ENCODE measurements at regions not wholly inside any gene's neighbourhood (a gene's known extent, or its start where the extent isn't known, plus 50 kb on each side); places are given as distances from the start of the nearest gene placed in this dataset.
A peak's percentile ranks its signal among the peaks of the same experiment; 100 is the strongest.

DNA sequence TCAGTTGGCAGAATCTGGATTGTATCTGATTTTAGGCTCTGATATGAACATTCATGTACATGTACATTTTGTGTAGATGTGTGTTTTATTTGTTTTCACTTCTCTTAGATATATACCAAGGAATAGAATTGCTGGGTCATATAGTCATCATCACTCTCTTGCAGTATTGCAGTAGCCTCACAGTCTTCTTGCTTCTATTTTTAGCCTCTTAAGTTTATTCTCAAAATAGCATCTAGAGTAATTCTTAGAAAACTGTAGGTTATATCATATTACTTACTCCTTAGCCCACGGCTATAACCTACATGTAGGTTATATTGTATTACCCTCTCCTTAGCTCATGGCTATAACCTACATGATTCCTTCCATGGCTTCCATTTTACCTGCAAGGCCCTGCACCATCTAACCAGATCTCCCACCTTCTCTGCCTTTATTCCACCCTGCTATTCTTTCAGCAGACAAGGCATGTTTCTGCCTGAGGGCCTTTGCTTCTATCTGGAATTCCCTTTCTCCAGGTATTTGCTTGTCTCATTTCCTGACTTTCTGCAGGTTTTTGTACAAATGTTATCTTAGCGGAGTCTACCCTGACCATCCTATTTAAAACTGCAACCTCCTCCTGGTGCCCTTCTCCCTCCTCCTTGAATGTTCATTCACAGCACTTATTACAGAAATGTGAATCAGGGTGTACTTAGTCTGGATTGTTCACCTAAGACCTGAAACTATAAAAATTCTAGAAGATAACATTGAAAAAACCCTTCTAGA lies 109.0 kb upstream of the ETV3 start:
- Histone ChIP-seq H3K36me3 (ENCODE audit: control insufficient read depth, insufficient read depth, low read length) (no peaks in the 10 kb centered on the region), H3K4me3 (ENCODE audit: low read depth, low read length) (no peak overlapping the region), H3K27me3 (ENCODE audit: control insufficient read depth, insufficient read depth, low read length) (no peaks in the 10 kb centered on the region)
- TF ChIP-seq, protein P1, sequence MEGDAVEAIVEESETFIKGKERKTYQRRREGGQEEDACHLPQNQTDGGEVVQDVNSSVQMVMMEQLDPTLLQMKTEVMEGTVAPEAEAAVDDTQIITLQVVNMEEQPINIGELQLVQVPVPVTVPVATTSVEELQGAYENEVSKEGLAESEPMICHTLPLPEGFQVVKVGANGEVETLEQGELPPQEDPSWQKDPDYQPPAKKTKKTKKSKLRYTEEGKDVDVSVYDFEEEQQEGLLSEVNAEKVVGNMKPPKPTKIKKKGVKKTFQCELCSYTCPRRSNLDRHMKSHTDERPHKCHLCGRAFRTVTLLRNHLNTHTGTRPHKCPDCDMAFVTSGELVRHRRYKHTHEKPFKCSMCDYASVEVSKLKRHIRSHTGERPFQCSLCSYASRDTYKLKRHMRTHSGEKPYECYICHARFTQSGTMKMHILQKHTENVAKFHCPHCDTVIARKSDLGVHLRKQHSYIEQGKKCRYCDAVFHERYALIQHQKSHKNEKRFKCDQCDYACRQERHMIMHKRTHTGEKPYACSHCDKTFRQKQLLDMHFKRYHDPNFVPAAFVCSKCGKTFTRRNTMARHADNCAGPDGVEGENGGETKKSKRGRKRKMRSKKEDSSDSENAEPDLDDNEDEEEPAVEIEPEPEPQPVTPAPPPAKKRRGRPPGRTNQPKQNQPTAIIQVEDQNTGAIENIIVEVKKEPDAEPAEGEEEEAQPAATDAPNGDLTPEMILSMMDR (IDR thresholded peaks at IDR 0.05; ENCODE audit: insufficient read depth, low read length, poor library complexity, severe bottlenecking): no peak
- DNase-seq (ENCODE audit: low read depth): no peak

DNA sequence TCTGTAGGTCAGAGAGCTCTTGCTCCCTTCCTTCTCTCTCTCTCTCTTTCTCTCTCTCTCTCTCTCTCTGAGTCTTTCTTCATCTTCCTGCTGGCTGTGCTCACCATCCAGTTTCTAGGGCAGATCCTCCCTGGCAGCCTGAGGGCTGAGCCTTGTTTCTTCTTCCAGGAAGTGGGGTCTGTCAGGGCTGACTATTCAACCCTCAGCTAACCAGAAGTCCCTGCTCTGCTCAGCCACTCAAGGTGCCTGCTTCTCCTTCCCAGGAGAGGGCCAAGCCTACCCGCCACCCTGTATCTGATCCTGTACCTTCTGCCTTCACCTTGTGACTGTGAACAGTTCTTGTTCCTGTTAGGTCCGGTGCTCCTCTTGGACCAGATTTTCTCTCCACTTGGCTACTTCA lies 107.6 kb upstream of the ETV3 start:
- Histone ChIP-seq H3K36me3 (ENCODE audit: control insufficient read depth, insufficient read depth, low read length) (no peaks in the 10 kb centered on the region), H3K27me3 (ENCODE audit: control insufficient read depth, insufficient read depth, low read length) (no peaks in the 10 kb centered on the region), H3K4me3 (ENCODE audit: low read depth, low read length) (no peak overlapping the region)
- TF ChIP-seq, protein P1 (IDR thresholded peaks at IDR 0.05; ENCODE audit: insufficient read depth, low read length, poor library complexity, severe bottlenecking): no peak
- DNase-seq (ENCODE audit: low read depth): no peak

DNA sequence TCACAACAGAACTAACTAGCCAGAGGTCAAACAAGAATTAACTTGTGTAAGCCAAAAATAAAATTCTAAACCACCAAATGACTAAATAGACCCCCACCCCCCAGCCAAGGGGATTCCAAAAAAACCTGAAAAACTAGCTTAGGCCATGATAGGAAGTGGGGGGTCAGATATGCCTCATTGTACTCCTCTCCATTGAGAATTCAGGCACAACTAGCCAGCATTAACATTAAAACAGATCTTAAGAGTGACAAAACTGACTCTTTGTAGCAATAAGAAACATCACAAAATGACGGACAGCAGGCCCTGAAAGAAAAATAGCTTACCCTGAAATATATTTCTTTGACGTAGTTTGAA lies 103.0 kb upstream of the ETV3 start:
- DNase-seq (ENCODE audit: low read depth): no peak
- no peaks in the 10 kb centered on the region for H3K27me3 ChIP-seq (ENCODE audit: control insufficient read depth, insufficient read depth, low read length)
- no peak overlapping the region for H3K4me3 ChIP-seq (ENCODE audit: low read depth, low read length)
- TF ChIP-seq, protein P1 (IDR thresholded peaks at IDR 0.05; ENCODE audit: insufficient read depth, low read length, poor library complexity, severe bottlenecking): no peak
- H3K36me3 ChIP-seq (ENCODE audit: control insufficient read depth, insufficient read depth, low read length): no peaks in the 10 kb centered on the region

DNA sequence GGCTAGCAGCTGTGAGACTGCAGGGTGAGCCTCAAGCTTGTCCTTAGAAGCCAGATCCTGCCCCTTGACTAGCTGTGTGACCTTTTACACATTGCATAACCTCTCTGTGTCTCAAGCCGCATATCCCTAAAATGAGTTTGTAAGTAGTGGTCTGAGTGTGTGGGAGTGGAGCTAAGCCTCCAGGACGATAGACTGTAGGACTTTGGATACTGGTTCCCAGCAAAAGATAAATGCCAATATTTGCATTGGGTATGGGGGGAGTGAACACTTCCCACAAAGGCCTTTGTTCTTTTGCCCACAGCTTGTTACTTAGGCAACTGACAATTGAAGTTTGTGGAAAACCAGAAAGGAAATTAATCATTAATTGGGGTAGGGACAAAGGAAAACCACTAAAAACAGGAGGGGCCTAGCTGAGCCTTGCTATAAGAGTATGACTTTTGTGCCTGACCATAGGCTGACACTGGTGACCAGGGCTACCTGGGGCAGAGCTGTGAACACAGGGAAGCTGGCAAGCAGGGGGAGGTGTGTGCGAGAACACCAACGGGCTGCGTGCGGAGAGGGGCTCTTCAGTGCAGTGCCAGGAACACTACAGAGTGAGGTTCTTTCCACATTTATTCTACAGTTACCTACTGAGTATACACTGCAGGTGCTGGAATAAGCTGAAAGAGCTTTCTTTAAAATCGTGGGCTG lies 102.4 kb upstream of the ETV3 start:
- no peaks in the 10 kb centered on the region for H3K36me3 ChIP-seq (ENCODE audit: control insufficient read depth, insufficient read depth, low read length)
- no peak overlapping the region for H3K4me3 ChIP-seq (ENCODE audit: low read depth, low read length)
- DNase-seq (ENCODE audit: low read depth): peak; percentile 32
- TF ChIP-seq, protein P1 (IDR thresholded peaks at IDR 0.05; ENCODE audit: insufficient read depth, low read length, poor library complexity, severe bottlenecking): no peak
- H3K27me3 ChIP-seq (ENCODE audit: control insufficient read depth, insufficient read depth, low read length): no peaks in the 10 kb centered on the region

DNA sequence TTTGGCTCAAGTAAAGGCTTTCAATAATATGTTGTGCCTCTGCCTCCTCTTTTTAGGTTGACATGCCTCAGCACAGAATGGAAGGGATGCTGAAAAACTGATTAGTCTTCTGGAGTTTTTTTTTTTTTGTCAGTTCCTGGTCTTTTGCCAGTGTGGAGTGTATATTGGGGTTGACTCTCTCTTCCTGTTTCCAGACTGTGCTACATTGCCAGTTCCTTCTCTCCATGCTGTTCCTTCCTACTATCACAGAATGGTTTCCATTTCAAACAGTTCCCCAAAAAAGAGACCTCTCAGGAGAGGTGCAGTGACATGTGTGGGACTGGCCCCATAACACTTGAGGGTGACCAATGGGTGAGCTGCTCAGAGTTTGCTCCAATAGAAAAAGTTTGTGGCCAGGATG lies 101.7 kb upstream of the ETV3 start:
- TF ChIP-seq, protein P1 (IDR thresholded peaks at IDR 0.05; ENCODE audit: insufficient read depth, low read length, poor library complexity, severe bottlenecking): no peak
- Histone ChIP-seq H3K36me3 (ENCODE audit: control insufficient read depth, insufficient read depth, low read length) (no peaks in the 10 kb centered on the region), H3K4me3 (ENCODE audit: low read depth, low read length) (no peak overlapping the region), H3K27me3 (ENCODE audit: control insufficient read depth, insufficient read depth, low read length) (no peaks in the 10 kb centered on the region)
- no peak for DNase-seq (ENCODE audit: low read depth)
